GM21423 (cell line): ENCODE measurements at regions not wholly inside any gene's neighbourhood (a gene's known extent, or its start where the extent isn't known, plus 50 kb on each side); places are given as distances from the start of the nearest gene placed in this dataset.
"Not testable (repeated sequence)": the region's sequence is repeated elsewhere in the genome, so short reads cannot be mapped to it uniquely, and the experiment has no call there.

ENCODE experiments used
- ATAC-seq: cut with Tn5 transposase; IDR thresholded peaks from one replicate; pipeline ENCODE4 v1.9.1; 2021; ENCODE audit warnings: mild to moderate bottlenecking, moderate library complexity; ENCODE audit not compliant: unreplicated experiment

GRCh38 chr10:28137907-28138880 lies 139.3 kb upstream of the ODAD2 start:
- no peak for ATAC-seq

GRCh38 chr10:28135258-28135657 lies 136.4 kb upstream of the ODAD2 start:
- ATAC-seq: no peak

GRCh38 chr10:28130267-28130666 lies 131.4 kb upstream of the ODAD2 start:
- no peak for ATAC-seq

- ATAC-seq: no peak
These were observed 129.0 kb upstream of the ODAD2 start for GRCh38 chr10:28127881-28128280.

- no peak for ATAC-seq
These were observed 126.8 kb upstream of the ODAD2 start for GRCh38 chr10:28125701-28126100.

- no peak for ATAC-seq
These were observed 121.9 kb upstream of the ODAD2 start for GRCh38 chr10:28120795-28121194.

- no peak for ATAC-seq
These were observed 121.3 kb upstream of the ODAD2 start for GRCh38 chr10:28120043-28120749.

GRCh38 chr10:28118985-28119628 lies 120.2 kb upstream of the ODAD2 start:
- no peak for ATAC-seq

GRCh38 chr10:28113202-28113601 lies 114.3 kb upstream of the ODAD2 start:
- ATAC-seq: no peak

- no peak for ATAC-seq
These were observed 112.8 kb upstream of the ODAD2 start for GRCh38 chr10:28111712-28112111.

- ATAC-seq: no peak
These were observed 106.7 kb upstream of the ODAD2 start for GRCh38 chr10:28105561-28105960.

GRCh38 chr10:28097633-28098032 lies 98.8 kb upstream of the ODAD2 start:
- no peak for ATAC-seq

- no peak for ATAC-seq
These were observed 97.0 kb upstream of the ODAD2 start for GRCh38 chr10:28095791-28096378.

- ATAC-seq: no peak
These were observed 95.2 kb upstream of the ODAD2 start for GRCh38 chr10:28094121-28094520.

GRCh38 chr10:28091913-28092312 lies 93.0 kb upstream of the ODAD2 start:
- no peak for ATAC-seq

GRCh38 chr10:28090506-28090905 lies 91.6 kb upstream of the ODAD2 start:
- ATAC-seq: no peak

GRCh38 chr10:28089467-28089866 lies 90.6 kb upstream of the ODAD2 start:
- no peak for ATAC-seq

- ATAC-seq: no peak
These were observed 88.9 kb upstream of the ODAD2 start for GRCh38 chr10:28087661-28088351.

- ATAC-seq: not testable (repeated sequence)
These were observed 86.9 kb upstream of the ODAD2 start for GRCh38 chr10:28085760-28086159.

- no peak for ATAC-seq
These were observed 84.0 kb upstream of the ODAD2 start for GRCh38 chr10:28082885-28083284.

GRCh38 chr10:28082316-28082715 lies 83.4 kb upstream of the ODAD2 start:
- ATAC-seq: no peak
